Smooth muscle cell (in vitro differentiated cells): ENCODE measurements at regions not wholly inside any gene's neighbourhood (a gene's known extent, or its start where the extent isn't known, plus 50 kb on each side); places are given as distances from the start of the nearest gene placed in this dataset.

Experiments used
- DNase-seq: peaks from one replicate; lab custom pipeline; 2025; ENCODE audit not compliant: unreplicated experiment; lab: John Stamatoyannopoulos, UW
- H2AFZ ChIP-seq: fragments of 200-600 bp; sonication (generic); 2 replicates; pipeline ENCODE4 v1.6.0; 2016; ENCODE audit warnings: antibody characterized with exemption, low read depth, mild to moderate bottlenecking
- H3F3A ChIP-seq: fragments of 200-600 bp; sonication (generic); 2 replicates; pipeline ENCODE4 v1.6.0; 2017; ENCODE audit warnings: antibody characterized with exemption, low read depth
- H3K27ac ChIP-seq: fragments of 200-600 bp; sonication (generic); 2 replicates; pipeline ENCODE4 v1.5.1; 2016; ENCODE audit warnings: low read depth, mild to moderate bottlenecking
- H3K27me3 ChIP-seq: fragments of 200-600 bp; sonication (generic); 2 replicates; pipeline ENCODE4 v1.6.1; 2016; ENCODE audit warnings: low read depth, mild to moderate bottlenecking
- H3K36me3 ChIP-seq: fragments of 200-600 bp; sonication (generic); 2 replicates; pipeline ENCODE4 v1.5.1; 2016; ENCODE audit warnings: low read depth
- H3K4me1 ChIP-seq: fragments of 200-600 bp; sonication (generic); 2 replicates; pipeline ENCODE4 v1.5.1; 2016; ENCODE audit warnings: low read depth
- H3K4me2 ChIP-seq: fragments of 200-600 bp; sonication (generic); 2 replicates; pipeline ENCODE4 v1.6.0; 2016; ENCODE audit warnings: mild to moderate bottlenecking
- H3K4me3 ChIP-seq: fragments of 200-600 bp; sonication (generic); 2 replicates; pipeline ENCODE4 v1.5.1; 2016; ENCODE audit warnings: mild to moderate bottlenecking
- H3K79me2 ChIP-seq: fragments of 200-600 bp; sonication (generic); 2 replicates; pipeline ENCODE4 v1.6.0; 2016; ENCODE audit warnings: low read depth, mild to moderate bottlenecking
- H3K9ac ChIP-seq: fragments of 200-600 bp; sonication (generic); 2 replicates; pipeline ENCODE4 v1.6.0; 2016; ENCODE audit warnings: low read depth
- H3K9me3 ChIP-seq: fragments of 200-600 bp; sonication (generic); replicated peaks from 2 replicates; pipeline ENCODE4 v1.5.1; 2016; ENCODE audit warnings: low read depth
- H4K20me1 ChIP-seq: fragments of 200-600 bp; sonication (generic); 2 replicates; pipeline ENCODE4 v1.6.0; 2016; ENCODE audit warnings: low read depth
- CTCF ChIP-seq: fragments of 200-600 bp; sonication (generic); IDR thresholded peaks from 2 replicates; pipeline ENCODE4 v1.5.1; 2017; ENCODE audit warnings: borderline replicate concordance, mild to moderate bottlenecking, antibody characterized with exemption; ENCODE audit not compliant: insufficient read depth, poor library complexity, severe bottlenecking
- WGBS: methylation state at CpG from one replicate; pipeline ENCODE4 v1.1.7; 2016; ENCODE audit warnings: low lambda C conversion rate; 5-methylcytosine and 5-hydroxymethylcytosine counted together

- Histone ChIP-seq H3K27ac (no peak overlapping the region), H3K4me2 (no peak overlapping the region)
These were observed 388.7 kb upstream of the NRP1 start for GRCh38 chr10:33723181-33723580.

DNA sequence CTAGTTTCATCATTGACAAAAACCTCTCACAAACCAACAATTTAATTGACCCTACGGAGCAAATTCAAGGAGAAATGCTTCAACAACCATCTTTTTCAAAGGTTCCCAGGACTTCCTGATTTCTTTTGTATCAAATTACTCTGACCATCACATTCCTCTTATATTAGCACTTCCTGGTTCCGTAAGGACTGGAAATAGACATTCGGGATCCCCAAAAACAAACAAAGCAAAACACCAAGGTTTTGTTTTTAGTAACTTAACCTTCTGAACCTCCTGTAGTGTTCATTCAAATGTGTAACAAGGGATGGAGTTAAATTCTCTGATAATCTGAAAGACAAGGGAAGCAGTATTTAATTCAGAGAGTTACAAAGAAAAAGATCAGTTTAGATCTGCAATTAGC lies 387.6 kb upstream of the NRP1 start:
- Histone ChIP-seq H3K4me2 (no peak overlapping the region), H3K36me3 (no peaks in the 10 kb centered on the region), H2AFZ (no peak overlapping the region), H3F3A (no peaks in the 10 kb centered on the region), H3K27me3 (no peaks in the 10 kb centered on the region), H3K9ac (no peak overlapping the region), H3K9me3 (no peaks in the 10 kb centered on the region), H3K4me1 (no peaks in the 10 kb centered on the region), H3K4me3 (no peak overlapping the region), H3K79me2 (no peaks in the 10 kb centered on the region), H4K20me1 (no peaks in the 10 kb centered on the region), H3K27ac (no peak overlapping the region)
- DNase-seq = no peak
- WGBS = 85% methylated on average over 3 of the region's 3 CpGs
- no peak for TF ChIP-seq CTCF

More at GRCh38 chr10:33723181-33723580, 388.7 kb upstream of the NRP1 start:
- WGBS = 74% methylated on average over 2 of the region's 2 CpGs
- Histone ChIP-seq H3K4me3 (no peak overlapping the region), H2AFZ (no peak overlapping the region), H3K9me3 (no peaks in the 10 kb centered on the region), H3K9ac (no peak overlapping the region), H3F3A (no peaks in the 10 kb centered on the region), H3K27me3 (no peaks in the 10 kb centered on the region), H3K4me1 (no peaks in the 10 kb centered on the region), H3K79me2 (no peaks in the 10 kb centered on the region), H3K36me3 (no peaks in the 10 kb centered on the region), H4K20me1 (no peaks in the 10 kb centered on the region)
- DNase-seq = no peak
- TF ChIP-seq CTCF = no peak

- WGBS = 93% methylated on average over 7 of the region's 7 CpGs
- Histone ChIP-seq H3K27me3 (no peaks in the 10 kb centered on the region), H3K4me2 (no peak overlapping the region), H3K9ac (no peak overlapping the region), H4K20me1 (no peaks in the 10 kb centered on the region), H2AFZ (no peak overlapping the region), H3K4me1 (no peaks in the 10 kb centered on the region), H3K9me3 (no peaks in the 10 kb centered on the region), H3K4me3 (no peak overlapping the region), H3K79me2 (no peaks in the 10 kb centered on the region), H3K27ac (no peak overlapping the region), H3F3A (no peaks in the 10 kb centered on the region), H3K36me3 (no peaks in the 10 kb centered on the region)
- no peak for DNase-seq
- TF ChIP-seq CTCF = no peak
These were observed 387.0 kb upstream of the NRP1 start for GRCh38 chr10:33721509-33721908.

GRCh38 chr10:33720161-33720560 lies 385.7 kb upstream of the NRP1 start:
- no peaks in the 10 kb centered on the region for H3K79me2 ChIP-seq
- H3K4me1 ChIP-seq = no peaks in the 10 kb centered on the region
- no peak overlapping the region for H3K4me2 ChIP-seq
- 98% methylated on average over 2 of the region's 2 CpGs for WGBS
- H3K9me3 ChIP-seq = no peaks in the 10 kb centered on the region
- H3K27me3 ChIP-seq = no peaks in the 10 kb centered on the region
- H3F3A ChIP-seq = no peaks in the 10 kb centered on the region
- no peak for DNase-seq
- H2AFZ ChIP-seq = no peak overlapping the region
- no peaks in the 10 kb centered on the region for H3K36me3 ChIP-seq
- no peaks in the 10 kb centered on the region for H4K20me1 ChIP-seq
- no peak overlapping the region for H3K9ac ChIP-seq
- no peak overlapping the region for H3K27ac ChIP-seq
- no peak overlapping the region for H3K4me3 ChIP-seq
- no peak for TF ChIP-seq CTCF
